K562 (cell line): ENCODE measurements at regions not wholly inside any gene's neighbourhood (a gene's known extent, or its start where the extent isn't known, plus 50 kb on each side); places are given as distances from the start of the nearest gene placed in this dataset.

Experiments used
- ATAC-seq: fragments of 200-7000 bp; cut with Tn5 transposase; 3 replicates; pipeline ENCODE4 v1.9.1; 2020; ENCODE audit warnings: moderate library complexity
- BruUV-seq: library from RNA; stranded (reverse); fragments of 400-500 nt; replicated peaks from 2 replicates; lab custom pipeline; 2021; lab: Mats Ljungman, UMichigan
- CTCF ChIA-PET: fragments of 300-600 bp; formaldehyde crosslinking; extraction: SDS; loops from one replicate; lab custom pipeline; 2021; ENCODE audit warnings: low intra/inter-chr PET ratio; lab: Yijun Ruan, JAX
- POLR2A ChIA-PET: fragments of 300-600, 350-650 bp; sonication (Branson Sonifier 250); formaldehyde crosslinking; extraction: SDS; loops from one replicate; lab custom pipeline; 2021; ENCODE audit warnings: antibody characterized with exemption, inconsistent platforms; lab: Yijun Ruan, JAX
- DNase-seq, 4 experiments: peaks; one replicate each; pipeline versions ENCODE4 v3.0.0 to v3.0.0-alpha.2; 2011 to 2018; ENCODE audit warnings: low spot score in 3 of 4, mixed read lengths in 3 of 4; ENCODE audit errors: extremely low read depth in 1 of 4
- FAIRE-seq: peaks from 2 replicates; lab custom pipeline; 2011; peaks lifted over from hg19 to GRCh38; lab: Jason Lieb, UNC
- H2AFZ ChIP-seq: 2 replicates; pipeline ENCODE4 v1.6.0; 2011; ENCODE audit warnings: low read depth, low read length, control low read depth, inconsistent platforms
- H3K27ac ChIP-seq: fragments of 200-600 bp; 3 replicates; pipeline ENCODE4 v1.8.0; 2011; ENCODE audit warnings: low read depth, mild to moderate bottlenecking, control low read depth, inconsistent platforms, low read length, moderate library complexity, mixed read lengths; ENCODE audit errors: extremely low read depth
- H3K27me3 ChIP-seq, 2 experiments: fragments of 300-600 bp in 1 of 2; 2 replicates in 1 of 2; 3 replicates in 1 of 2; pipeline versions ENCODE4 v1.6.0 to v1.8.0; 2011; ENCODE audit warnings: inconsistent platforms in 2 of 2, low read length in 2 of 2, mild to moderate bottlenecking in 1 of 2, mixed read lengths in 1 of 2, moderate library complexity in 1 of 2; ENCODE audit not compliant: control insufficient read depth in 2 of 2, insufficient read depth in 2 of 2
- H3K36me3 ChIP-seq: fragments of 300-600 bp; 3 replicates; pipeline ENCODE4 v1.8.0; 2011; ENCODE audit warnings: mild to moderate bottlenecking, low read length, inconsistent platforms; ENCODE audit not compliant: control insufficient read depth, insufficient read depth
- H3K4me1 ChIP-seq, 2 experiments: fragments of 200-600 bp in 1 of 2; replicated peaks in 1 of 2; 2 replicates in 1 of 2; 3 replicates in 1 of 2; pipeline versions ENCODE4 v1.5.1 to v1.8.0; 2011; ENCODE audit warnings: inconsistent platforms in 2 of 2, low read length in 2 of 2, mild to moderate bottlenecking in 1 of 2, mixed read lengths in 1 of 2, moderate library complexity in 1 of 2; ENCODE audit not compliant: control insufficient read depth in 2 of 2, insufficient read depth in 2 of 2
- H3K4me2 ChIP-seq: 2 replicates; pipeline ENCODE4 v1.6.1; 2011; ENCODE audit warnings: low read length, control low read depth, inconsistent platforms, mixed read lengths; ENCODE audit not compliant: insufficient read depth
- H3K4me3 ChIP-seq: fragments of 200-600 bp; sonication (generic), shearing (Covaris generic); 2 replicates; pipeline ENCODE4 v1.5.1; 2016; ENCODE audit warnings: control low read depth, inconsistent platforms
- H3K79me2 ChIP-seq: fragments of 200-600 bp; 3 replicates; pipeline ENCODE4 v1.8.0; 2011; ENCODE audit warnings: low read length, inconsistent platforms; ENCODE audit not compliant: control insufficient read depth, insufficient read depth
- H3K9ac ChIP-seq, 2 experiments: 2 replicates each; pipeline versions ENCODE4 v1.6.0 to v1.6.1; 2011; ENCODE audit warnings: low read depth in 2 of 2, low read length in 2 of 2, control low read depth in 1 of 2, inconsistent platforms in 1 of 2, mild to moderate bottlenecking in 1 of 2, mixed read lengths in 1 of 2; ENCODE audit not compliant: insufficient read depth in 1 of 2
- H3K9me1 ChIP-seq: one replicate; pipeline ENCODE4 v1.6.0; 2011; ENCODE audit warnings: inconsistent platforms, mild to moderate bottlenecking, low read length, moderate library complexity; ENCODE audit not compliant: control insufficient read depth, insufficient read depth
- H3K9me3 ChIP-seq: replicated peaks from 2 replicates; pipeline ENCODE4 v1.5.1; 2011; ENCODE audit warnings: low read depth, low read length, inconsistent platforms; ENCODE audit not compliant: control insufficient read depth, insufficient read depth
- H4K20me1 ChIP-seq: replicated peaks from 2 replicates; pipeline ENCODE4 v1.6.1; 2011; ENCODE audit warnings: low read length, inconsistent platforms, mixed read lengths; ENCODE audit not compliant: control insufficient read depth, insufficient read depth
- CCAR2 ChIP-seq: fragments of 200-400 bp; formaldehyde crosslinking; IDR thresholded peaks from 2 replicates; pipeline ENCODE4 v1.6.1; 2017; ENCODE audit warnings: mild to moderate bottlenecking, low read depth, low read length
- MED1 ChIP-seq: sonication (generic); formaldehyde crosslinking; IDR thresholded peaks from 2 replicates; pipeline ENCODE4 v1.8.1; 2023; ENCODE audit warnings: missing genetic modification reagents, borderline replicate concordance
- NR2C2 ChIP-seq, 2 experiments: fragments of 200-800 bp in 1 of 2; sonication (Bioruptor generic) in 1 of 2; sonication (generic) in 1 of 2; formaldehyde crosslinking in 1 of 2; IDR thresholded peaks; 2 replicates each; pipeline versions ENCODE4 v1.6.1 to v1.8.0; 2016 to 2022; ENCODE audit warnings: mild to moderate bottlenecking in 1 of 2, missing compliant biosample characterization in 1 of 2, missing genetic modification characterization in 1 of 2, missing genetic modification reagents in 1 of 2
- RBBP5 ChIP-seq: fragments of 200-600 bp; sonication (generic); IDR thresholded peaks from 2 replicates; pipeline ENCODE4 v1.6.1; 2012; ENCODE audit warnings: borderline replicate concordance, mild to moderate bottlenecking, low read length, control low read depth, inconsistent platforms; ENCODE audit not compliant: insufficient read depth, poor library complexity, severe bottlenecking
- RNF2 ChIP-seq: sonication (generic); IDR thresholded peaks from 2 replicates; pipeline ENCODE4 v1.6.1; 2016
- SMAD4 ChIP-seq: fragments of 250-450 bp; sonication (Bioruptor Pico); conservative IDR thresholded peaks from 2 replicates; pipeline ENCODE4 v1.8.0; 2021; ENCODE audit warnings: inconsistent platforms, mild to moderate bottlenecking, moderate library complexity
- ZBTB1 ChIP-seq: sonication (generic); formaldehyde crosslinking; IDR thresholded peaks from 2 replicates; pipeline ENCODE4 v1.8.1; 2023; ENCODE audit warnings: missing genetic modification reagents, low read depth, mild to moderate bottlenecking, borderline replicate concordance
- ZFPM2 ChIP-seq: fragments of 250-450 bp; sonication (Bioruptor Pico); IDR thresholded peaks from 2 replicates; pipeline ENCODE4 v1.5.1; 2022; ENCODE audit warnings: mild to moderate bottlenecking
- ZNF217 ChIP-seq: sonication (generic); formaldehyde crosslinking; IDR thresholded peaks from 2 replicates; pipeline ENCODE4 v1.8.0; 2022; ENCODE audit warnings: mild to moderate bottlenecking, missing genetic modification reagents
- ZNF263 ChIP-seq: sonication (generic); formaldehyde crosslinking; IDR thresholded peaks from 2 replicates; pipeline ENCODE4 v1.8.0; 2022; ENCODE audit warnings: mild to moderate bottlenecking, missing genetic modification reagents, borderline replicate concordance
- ZNF668 ChIP-seq: fragments of 250-450 bp; sonication (Bioruptor Pico); IDR thresholded peaks from 2 replicates; pipeline ENCODE4 v1.8.0; 2022; ENCODE audit warnings: mild to moderate bottlenecking, inconsistent platforms
- WGBS: fragments of 100-300 bp; shearing (Covaris generic); methylation state at CpG from one replicate; pipeline ENCODE4 v1.1.6; 2016; ENCODE audit warnings: low coverage, mixed read lengths; ENCODE audit not compliant: insufficient coverage; ENCODE audit errors: missing lambda C conversion rate; 5-methylcytosine and 5-hydroxymethylcytosine counted together
- in situ Hi-C: fragments of 300-500 bp; cut with MboI; formaldehyde crosslinking; loops from 4 replicates; pipeline ENCODE4 v1.15.0; 2018; ENCODE audit warnings: inconsistent platforms, mixed read lengths
- intact Hi-C: fragments of 100-400 bp; cut with micrococcal nuclease; formaldehyde crosslinking; loops from 2 replicates; pipeline ENCODE4 v1.14.2; 2022
- TF ChIP-seq, protein P1 (sequence below), 3 experiments: IDR thresholded peaks in 2 of 3; conservative IDR thresholded peaks in 1 of 3; 2 replicates each; pipeline ENCODE4 v1.5.1; 2011 to 2012; ENCODE audit warnings: low read length in 3 of 3, mild to moderate bottlenecking in 3 of 3, control low read depth in 2 of 3, improper control_type of control experiment in 1 of 3, inconsistent platforms in 1 of 3, low read depth in 1 of 3, mixed read lengths in 1 of 3, moderate library complexity in 1 of 3; ENCODE audit not compliant: insufficient read depth in 2 of 3

DNA sequence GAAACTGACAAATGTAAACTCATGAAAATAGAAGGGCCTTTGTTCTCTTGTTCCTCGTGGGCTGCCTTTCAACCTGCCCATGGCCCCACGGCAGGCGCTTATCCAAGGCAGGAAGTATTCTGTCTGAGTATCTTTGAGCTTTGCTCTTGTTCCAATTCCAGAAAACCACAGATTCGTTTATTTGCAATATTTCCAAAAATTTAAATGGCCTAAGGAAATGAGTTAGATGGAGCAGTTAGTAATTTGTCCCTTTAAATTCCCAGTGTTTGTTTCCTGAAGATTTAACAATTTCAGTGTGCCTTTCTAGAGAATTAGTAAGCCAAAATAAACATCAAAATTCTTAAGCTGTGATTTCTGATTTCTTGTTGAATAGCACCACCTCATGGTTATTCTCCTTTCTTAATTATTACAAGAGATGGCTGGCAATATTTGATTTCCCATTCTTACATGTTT is 299.4 kb upstream of the RASA1 start (continued):
- TF ChIP-seq, protein P1, sequence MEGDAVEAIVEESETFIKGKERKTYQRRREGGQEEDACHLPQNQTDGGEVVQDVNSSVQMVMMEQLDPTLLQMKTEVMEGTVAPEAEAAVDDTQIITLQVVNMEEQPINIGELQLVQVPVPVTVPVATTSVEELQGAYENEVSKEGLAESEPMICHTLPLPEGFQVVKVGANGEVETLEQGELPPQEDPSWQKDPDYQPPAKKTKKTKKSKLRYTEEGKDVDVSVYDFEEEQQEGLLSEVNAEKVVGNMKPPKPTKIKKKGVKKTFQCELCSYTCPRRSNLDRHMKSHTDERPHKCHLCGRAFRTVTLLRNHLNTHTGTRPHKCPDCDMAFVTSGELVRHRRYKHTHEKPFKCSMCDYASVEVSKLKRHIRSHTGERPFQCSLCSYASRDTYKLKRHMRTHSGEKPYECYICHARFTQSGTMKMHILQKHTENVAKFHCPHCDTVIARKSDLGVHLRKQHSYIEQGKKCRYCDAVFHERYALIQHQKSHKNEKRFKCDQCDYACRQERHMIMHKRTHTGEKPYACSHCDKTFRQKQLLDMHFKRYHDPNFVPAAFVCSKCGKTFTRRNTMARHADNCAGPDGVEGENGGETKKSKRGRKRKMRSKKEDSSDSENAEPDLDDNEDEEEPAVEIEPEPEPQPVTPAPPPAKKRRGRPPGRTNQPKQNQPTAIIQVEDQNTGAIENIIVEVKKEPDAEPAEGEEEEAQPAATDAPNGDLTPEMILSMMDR (IDR thresholded peaks at IDR 0.05 in 2 of 3, conservative IDR thresholded peaks at IDR 0.05 in 1 of 3; ENCODE audit: insufficient read depth in 2 of 3, low read depth in 1 of 3, low read length in 3 of 3): peak in 2 of 3 experiments; percentile 8 to 44; a peak in 3 of 6 replicates

DNA sequence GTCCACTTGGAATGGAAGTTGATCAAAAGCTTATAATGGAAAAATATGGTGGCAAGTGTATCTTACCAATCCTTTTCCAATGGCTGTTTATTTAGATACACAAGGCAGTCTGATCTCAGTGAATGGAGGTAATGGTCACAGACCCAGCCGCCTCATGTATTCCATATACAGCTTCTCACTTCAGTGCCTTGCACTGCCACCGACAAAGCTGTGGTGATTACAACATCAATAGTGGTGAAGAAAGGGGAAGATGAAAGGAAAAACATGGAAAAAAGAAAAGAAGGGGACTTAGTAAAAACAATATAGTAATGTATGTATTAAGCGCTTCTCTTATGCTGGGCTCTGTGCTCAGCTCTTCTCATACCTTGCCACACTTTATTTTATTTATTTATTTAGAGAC is 297.3 kb upstream of the RASA1 start:
- CTCF ChIA-PET: no interaction called here
- no peaks in the 10 kb centered on the region for H3K36me3 ChIP-seq
- H4K20me1 ChIP-seq: no peaks in the 10 kb centered on the region
- POLR2A ChIA-PET: no interaction called here
- no TSS peak for BruUV-seq
- no peak for FAIRE-seq
- intact Hi-C loops (no loop called here), in situ Hi-C loops (no loop called here)
- H3K4me1 ChIP-seq: no peaks in the 10 kb centered on the region
- H3K9me3 ChIP-seq: no peaks in the 10 kb centered on the region
- H3K4me3 ChIP-seq: no peak overlapping the region
- H3K27ac ChIP-seq: no peak overlapping the region
- no peak overlapping the region for H3K4me2 ChIP-seq
- H3K9ac ChIP-seq: no peak overlapping the region
- no peaks in the 10 kb centered on the region for H3K79me2 ChIP-seq
- DNase-seq: no peak
- no peaks in the 10 kb centered on the region for H3K27me3 ChIP-seq
- WGBS: 0% methylated on average over 3 of the region's 3 CpGs
- no peak for ATAC-seq
- no peaks in the 10 kb centered on the region for H3K9me1 ChIP-seq
- TF ChIP-seq ZNF217 (CRISPR knock-in tag): no peak
- TF ChIP-seq ZBTB1 (CRISPR knock-in tag): no peak
- no peak for TF ChIP-seq ZNF668 (CRISPR knock-in tag)
- TF ChIP-seq CCAR2: no peak
- no peak for TF ChIP-seq NR2C2 (CRISPR knock-in tag; IDR thresholded peaks at IDR 0.05)
- no peak for TF ChIP-seq NR2C2 (tag; IDR thresholded peaks at IDR 0.05)
- no peak for TF ChIP-seq ZNF263
- TF ChIP-seq SMAD4 (CRISPR knock-in tag): no peak
- TF ChIP-seq RBBP5: no peak
- no peak for TF ChIP-seq RNF2
- no peak for TF ChIP-seq MED1 (CRISPR knock-in tag)
- TF ChIP-seq ZFPM2 (CRISPR knock-in tag): no peak
- no peak overlapping the region for H2AFZ ChIP-seq
